ENCODE measurements at regions not wholly inside any gene's neighbourhood (a gene's known extent, or its start where the extent isn't known, plus 50 kb on each side); places are given as distances from the start of the nearest gene placed in this dataset.

DNA sequence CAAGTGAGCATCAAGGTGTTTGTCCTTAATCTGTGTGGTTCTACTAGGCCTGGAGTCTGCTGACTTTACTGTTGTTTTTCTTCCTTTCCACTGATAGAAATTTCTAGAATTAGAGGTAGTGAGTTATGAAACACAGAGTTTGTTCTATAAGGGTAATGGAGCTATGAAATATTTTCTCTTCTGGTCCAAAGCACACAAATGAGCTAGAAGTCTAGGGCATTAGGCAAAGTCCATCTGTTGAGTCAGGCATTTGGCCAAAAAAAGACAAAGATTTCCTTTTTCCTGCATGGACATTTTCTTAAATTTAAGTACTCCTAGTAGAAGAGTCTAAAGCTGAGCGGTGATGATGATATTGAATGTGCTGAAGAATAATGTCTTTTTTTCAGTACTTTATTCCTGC, 174.3 kb upstream of the STXBP5 start:
- TF ChIP-seq POLR2A (IDR thresholded peaks at IDR 0.05; ENCODE audit: low read depth, low read length) (no peak), POLR2AphosphoS5 (IDR thresholded peaks at IDR 0.05; ENCODE audit: low read depth, low read length) (no peak)

All from GM12892 (cell line).